GM12878 (cell line): ENCODE measurements at regions not wholly inside any gene's neighbourhood (a gene's known extent, or its start where the extent isn't known, plus 50 kb on each side); places are given as distances from the start of the nearest gene placed in this dataset.

Experiments
- CREB1 ChIP-seq: IDR thresholded peaks from 2 replicates; pipeline ENCODE4 v1.6.1; 2012; ENCODE audit warnings: low read depth, mild to moderate bottlenecking, inconsistent platforms
- EP300 ChIP-seq, 2 experiments: fragments of 150-350 bp in 1 of 2; IDR thresholded peaks; 2 replicates each; pipeline ENCODE4 v1.6.1; 2011 to 2012; ENCODE audit warnings: low read depth in 2 of 2, low read length in 2 of 2, borderline replicate concordance in 1 of 2, improper control_type of control experiment in 1 of 2, inconsistent platforms in 1 of 2; ENCODE audit not compliant: control insufficient read depth in 1 of 2
- ESRRA ChIP-seq: IDR thresholded peaks from 2 replicates; pipeline ENCODE4 v1.6.1; 2012; ENCODE audit warnings: mild to moderate bottlenecking, low read length, improper control_type of control experiment
- EZH2 ChIP-seq: IDR thresholded peaks from 2 replicates; pipeline ENCODE4 v1.6.1; 2012; ENCODE audit warnings: low read depth, mild to moderate bottlenecking, control low read depth, inconsistent platforms, low read length, borderline replicate concordance; ENCODE audit not compliant: control insufficient read depth
- FOXM1 ChIP-seq: IDR thresholded peaks from 2 replicates; pipeline ENCODE4 v1.6.1; 2012; ENCODE audit warnings: low read depth, mild to moderate bottlenecking, inconsistent platforms, low read length, moderate library complexity
- POLR2AphosphoS5 ChIP-seq: IDR thresholded peaks from 2 replicates; pipeline ENCODE4 v1.6.1; 2011; ENCODE audit warnings: mild to moderate bottlenecking, low read length, inconsistent platforms
- RAD21 ChIP-seq: IDR thresholded peaks from 2 replicates; pipeline ENCODE4 v1.6.1; 2011; ENCODE audit warnings: mild to moderate bottlenecking, low read depth, low read length, moderate library complexity; ENCODE audit not compliant: insufficient read depth
- TF ChIP-seq, protein P1 (sequence below), 3 experiments: IDR thresholded peaks in 2 of 3; conservative IDR thresholded peaks in 1 of 3; 2 replicates each; pipeline ENCODE4 v1.5.1; 2011; ENCODE audit warnings: low read depth in 3 of 3, low read length in 3 of 3, mild to moderate bottlenecking in 3 of 3, control low read depth in 2 of 3, moderate library complexity in 2 of 3, inconsistent platforms in 1 of 3, mixed read lengths in 1 of 3; ENCODE audit not compliant: control insufficient read depth in 2 of 3, insufficient read depth in 1 of 3; ENCODE audit errors: extremely low read depth in 1 of 3
- TF ChIP-seq, protein P2 (sequence below): fragments of 450-650 bp; IDR thresholded peaks from 2 replicates; pipeline ENCODE4 v1.6.1; 2017; ENCODE audit warnings: mild to moderate bottlenecking, moderate library complexity
- TF ChIP-seq, protein P3 (sequence below): IDR thresholded peaks from 2 replicates; pipeline ENCODE4 v1.6.1; 2012; ENCODE audit warnings: improper control_type of control experiment, low read depth, low read length; ENCODE audit not compliant: insufficient replicate concordance
- TF ChIP-seq, protein P4 (sequence below): IDR thresholded peaks from 2 replicates; pipeline ENCODE4 v1.6.1; 2011; ENCODE audit warnings: low read depth, low read length, improper control_type of control experiment, borderline replicate concordance

DNA sequence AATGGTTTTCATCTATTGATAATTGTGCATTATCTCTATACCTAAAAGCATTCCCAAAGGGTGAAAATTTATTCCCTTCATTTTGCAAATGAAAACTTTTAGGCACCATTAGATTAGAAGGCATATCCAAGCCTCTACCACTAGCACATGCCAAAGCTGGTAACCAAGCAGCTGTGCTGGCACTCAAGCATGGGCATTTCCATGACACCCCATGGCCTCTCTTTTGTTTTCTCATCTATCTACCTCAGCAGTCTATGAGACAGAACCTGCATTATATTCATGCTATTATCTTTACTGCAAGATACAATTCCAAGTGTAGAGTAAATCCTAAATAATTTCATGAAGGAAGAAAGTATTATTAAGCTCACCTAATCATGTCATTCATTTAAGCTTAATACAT lies 334.3 kb upstream of the LRRC7 start:
- TF ChIP-seq, protein P1, sequence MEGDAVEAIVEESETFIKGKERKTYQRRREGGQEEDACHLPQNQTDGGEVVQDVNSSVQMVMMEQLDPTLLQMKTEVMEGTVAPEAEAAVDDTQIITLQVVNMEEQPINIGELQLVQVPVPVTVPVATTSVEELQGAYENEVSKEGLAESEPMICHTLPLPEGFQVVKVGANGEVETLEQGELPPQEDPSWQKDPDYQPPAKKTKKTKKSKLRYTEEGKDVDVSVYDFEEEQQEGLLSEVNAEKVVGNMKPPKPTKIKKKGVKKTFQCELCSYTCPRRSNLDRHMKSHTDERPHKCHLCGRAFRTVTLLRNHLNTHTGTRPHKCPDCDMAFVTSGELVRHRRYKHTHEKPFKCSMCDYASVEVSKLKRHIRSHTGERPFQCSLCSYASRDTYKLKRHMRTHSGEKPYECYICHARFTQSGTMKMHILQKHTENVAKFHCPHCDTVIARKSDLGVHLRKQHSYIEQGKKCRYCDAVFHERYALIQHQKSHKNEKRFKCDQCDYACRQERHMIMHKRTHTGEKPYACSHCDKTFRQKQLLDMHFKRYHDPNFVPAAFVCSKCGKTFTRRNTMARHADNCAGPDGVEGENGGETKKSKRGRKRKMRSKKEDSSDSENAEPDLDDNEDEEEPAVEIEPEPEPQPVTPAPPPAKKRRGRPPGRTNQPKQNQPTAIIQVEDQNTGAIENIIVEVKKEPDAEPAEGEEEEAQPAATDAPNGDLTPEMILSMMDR (IDR thresholded peaks at IDR 0.05 in 2 of 3, conservative IDR thresholded peaks at IDR 0.05 in 1 of 3; ENCODE audit: control insufficient read depth in 2 of 3, extremely low read depth in 1 of 3, insufficient read depth in 1 of 3, low read depth in 3 of 3, low read length in 3 of 3), result no peak
- TF ChIP-seq, protein P2, sequence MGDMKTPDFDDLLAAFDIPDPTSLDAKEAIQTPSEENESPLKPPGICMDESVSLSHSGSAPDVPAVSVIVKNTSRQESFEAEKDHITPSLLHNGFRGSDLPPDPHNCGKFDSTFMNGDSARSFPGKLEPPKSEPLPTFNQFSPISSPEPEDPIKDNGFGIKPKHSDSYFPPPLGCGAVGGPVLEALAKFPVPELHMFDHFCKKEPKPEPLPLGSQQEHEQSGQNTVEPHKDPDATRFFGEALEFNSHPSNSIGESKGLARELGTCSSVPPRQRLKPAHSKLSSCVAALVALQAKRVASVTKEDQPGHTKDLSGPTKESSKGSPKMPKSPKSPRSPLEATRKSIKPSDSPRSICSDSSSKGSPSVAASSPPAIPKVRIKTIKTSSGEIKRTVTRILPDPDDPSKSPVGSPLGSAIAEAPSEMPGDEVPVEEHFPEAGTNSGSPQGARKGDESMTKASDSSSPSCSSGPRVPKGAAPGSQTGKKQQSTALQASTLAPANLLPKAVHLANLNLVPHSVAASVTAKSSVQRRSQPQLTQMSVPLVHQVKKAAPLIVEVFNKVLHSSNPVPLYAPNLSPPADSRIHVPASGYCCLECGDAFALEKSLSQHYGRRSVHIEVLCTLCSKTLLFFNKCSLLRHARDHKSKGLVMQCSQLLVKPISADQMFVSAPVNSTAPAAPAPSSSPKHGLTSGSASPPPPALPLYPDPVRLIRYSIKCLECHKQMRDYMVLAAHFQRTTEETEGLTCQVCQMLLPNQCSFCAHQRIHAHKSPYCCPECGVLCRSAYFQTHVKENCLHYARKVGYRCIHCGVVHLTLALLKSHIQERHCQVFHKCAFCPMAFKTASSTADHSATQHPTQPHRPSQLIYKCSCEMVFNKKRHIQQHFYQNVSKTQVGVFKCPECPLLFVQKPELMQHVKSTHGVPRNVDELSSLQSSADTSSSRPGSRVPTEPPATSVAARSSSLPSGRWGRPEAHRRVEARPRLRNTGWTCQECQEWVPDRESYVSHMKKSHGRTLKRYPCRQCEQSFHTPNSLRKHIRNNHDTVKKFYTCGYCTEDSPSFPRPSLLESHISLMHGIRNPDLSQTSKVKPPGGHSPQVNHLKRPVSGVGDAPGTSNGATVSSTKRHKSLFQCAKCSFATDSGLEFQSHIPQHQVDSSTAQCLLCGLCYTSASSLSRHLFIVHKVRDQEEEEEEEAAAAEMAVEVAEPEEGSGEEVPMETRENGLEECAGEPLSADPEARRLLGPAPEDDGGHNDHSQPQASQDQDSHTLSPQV, result no peak
- TF ChIP-seq EZH2 (no peak), POLR2AphosphoS5 (no peak), CREB1 (no peak), EP300 (IDR thresholded peaks at IDR 0.05; ENCODE audit: borderline replicate concordance in 1 of 2, control insufficient read depth in 1 of 2, low read depth in 2 of 2, low read length in 2 of 2) (no peak), ESRRA (no peak), RAD21 (no peak), FOXM1 (no peak)
- TF ChIP-seq, protein P3, sequence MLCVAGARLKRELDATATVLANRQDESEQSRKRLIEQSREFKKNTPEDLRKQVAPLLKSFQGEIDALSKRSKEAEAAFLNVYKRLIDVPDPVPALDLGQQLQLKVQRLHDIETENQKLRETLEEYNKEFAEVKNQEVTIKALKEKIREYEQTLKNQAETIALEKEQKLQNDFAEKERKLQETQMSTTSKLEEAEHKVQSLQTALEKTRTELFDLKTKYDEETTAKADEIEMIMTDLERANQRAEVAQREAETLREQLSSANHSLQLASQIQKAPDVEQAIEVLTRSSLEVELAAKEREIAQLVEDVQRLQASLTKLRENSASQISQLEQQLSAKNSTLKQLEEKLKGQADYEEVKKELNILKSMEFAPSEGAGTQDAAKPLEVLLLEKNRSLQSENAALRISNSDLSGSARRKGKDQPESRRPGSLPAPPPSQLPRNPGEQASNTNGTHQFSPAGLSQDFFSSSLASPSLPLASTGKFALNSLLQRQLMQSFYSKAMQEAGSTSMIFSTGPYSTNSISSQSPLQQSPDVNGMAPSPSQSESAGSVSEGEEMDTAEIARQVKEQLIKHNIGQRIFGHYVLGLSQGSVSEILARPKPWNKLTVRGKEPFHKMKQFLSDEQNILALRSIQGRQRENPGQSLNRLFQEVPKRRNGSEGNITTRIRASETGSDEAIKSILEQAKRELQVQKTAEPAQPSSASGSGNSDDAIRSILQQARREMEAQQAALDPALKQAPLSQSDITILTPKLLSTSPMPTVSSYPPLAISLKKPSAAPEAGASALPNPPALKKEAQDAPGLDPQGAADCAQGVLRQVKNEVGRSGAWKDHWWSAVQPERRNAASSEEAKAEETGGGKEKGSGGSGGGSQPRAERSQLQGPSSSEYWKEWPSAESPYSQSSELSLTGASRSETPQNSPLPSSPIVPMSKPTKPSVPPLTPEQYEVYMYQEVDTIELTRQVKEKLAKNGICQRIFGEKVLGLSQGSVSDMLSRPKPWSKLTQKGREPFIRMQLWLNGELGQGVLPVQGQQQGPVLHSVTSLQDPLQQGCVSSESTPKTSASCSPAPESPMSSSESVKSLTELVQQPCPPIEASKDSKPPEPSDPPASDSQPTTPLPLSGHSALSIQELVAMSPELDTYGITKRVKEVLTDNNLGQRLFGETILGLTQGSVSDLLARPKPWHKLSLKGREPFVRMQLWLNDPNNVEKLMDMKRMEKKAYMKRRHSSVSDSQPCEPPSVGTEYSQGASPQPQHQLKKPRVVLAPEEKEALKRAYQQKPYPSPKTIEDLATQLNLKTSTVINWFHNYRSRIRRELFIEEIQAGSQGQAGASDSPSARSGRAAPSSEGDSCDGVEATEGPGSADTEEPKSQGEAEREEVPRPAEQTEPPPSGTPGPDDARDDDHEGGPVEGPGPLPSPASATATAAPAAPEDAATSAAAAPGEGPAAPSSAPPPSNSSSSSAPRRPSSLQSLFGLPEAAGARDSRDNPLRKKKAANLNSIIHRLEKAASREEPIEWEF, result no peak
- TF ChIP-seq, protein P4, sequence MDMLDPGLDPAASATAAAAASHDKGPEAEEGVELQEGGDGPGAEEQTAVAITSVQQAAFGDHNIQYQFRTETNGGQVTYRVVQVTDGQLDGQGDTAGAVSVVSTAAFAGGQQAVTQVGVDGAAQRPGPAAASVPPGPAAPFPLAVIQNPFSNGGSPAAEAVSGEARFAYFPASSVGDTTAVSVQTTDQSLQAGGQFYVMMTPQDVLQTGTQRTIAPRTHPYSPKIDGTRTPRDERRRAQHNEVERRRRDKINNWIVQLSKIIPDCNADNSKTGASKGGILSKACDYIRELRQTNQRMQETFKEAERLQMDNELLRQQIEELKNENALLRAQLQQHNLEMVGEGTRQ, result no peak
